Colonic mucosa (tissue), 4 donors: ENCODE measurements at regions not wholly inside any gene's neighbourhood (a gene's known extent, or its start where the extent isn't known, plus 50 kb on each side); places are given as distances from the start of the nearest gene placed in this dataset.

ENCODE experiments used
- DNase-seq: peaks from one replicate; pipeline ENCODE4 v3.0.0-alpha.2; 2020
- H3K27ac ChIP-seq: fragments of 200-600 bp; one replicate; pipeline ENCODE4 v1.8.0; 2021
- H3K27me3 ChIP-seq: fragments of 200-600 bp; one replicate; pipeline ENCODE4 v1.8.0; 2021
- H3K36me3 ChIP-seq: fragments of 200-600 bp; one replicate; pipeline ENCODE4 v1.8.0; 2021
- H3K4me1 ChIP-seq: fragments of 200-600 bp; one replicate; pipeline ENCODE4 v1.8.0; 2021; ENCODE audit warnings: mild to moderate bottlenecking
- H3K4me3 ChIP-seq: fragments of 200-600 bp; one replicate; pipeline ENCODE4 v1.8.0; 2021
- H3K9ac ChIP-seq, 2 donors: one replicate each; pipeline ENCODE4 v1.7.0; 2013; ENCODE audit warnings: control low read depth in 2 of 2, low read depth in 2 of 2, low read length in 2 of 2
- H3K9me3 ChIP-seq: fragments of 200-600 bp; one replicate; pipeline ENCODE4 v1.8.0; 2021
- intact Hi-C: fragments of 100-400 bp; cut with DNase I; formaldehyde crosslinking; loops from one replicate; pipeline ENCODE4 v1.14.1; 2022
- TF ChIP-seq, protein P1 (sequence below): fragments of 200-600 bp; IDR thresholded peaks from one replicate; pipeline ENCODE4 v1.8.0; 2022; ENCODE audit warnings: antibody characterized with exemption, mild to moderate bottlenecking
- donor health status: healthy.
- donor health status: DM: no; HTN: no; CAD: no.
- donor health status: DM: no; HTN: no; CAD: no.

DNA sequence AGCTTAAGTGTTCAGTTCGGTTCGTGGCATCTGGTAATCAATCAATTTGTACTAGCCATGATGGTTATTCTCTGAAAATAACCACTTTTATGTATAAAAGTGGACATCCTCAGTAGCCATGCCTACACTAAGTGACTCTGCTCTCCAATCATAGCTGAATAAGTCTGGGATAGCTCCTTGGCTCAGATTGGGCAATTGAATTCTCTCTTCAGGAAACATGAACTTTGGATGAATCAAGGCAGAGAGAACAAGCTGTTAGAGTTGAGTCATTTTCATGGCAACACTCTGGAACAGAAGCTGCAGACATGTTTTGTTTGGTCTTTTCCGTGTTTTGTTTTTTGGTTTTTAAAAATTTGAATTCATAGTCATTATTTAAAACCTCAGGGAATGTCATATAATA, 66.8 kb upstream of the TMEM164 start:
- intact Hi-C loops, result no loop called here
- Histone ChIP-seq H3K27me3 (peaks cover 6% of the 10 kb centered on the region), H3K27ac (no peak overlapping the region), H3K9me3 (no peaks in the 10 kb centered on the region), H3K4me1 (no peaks in the 10 kb centered on the region), H3K36me3 (no peaks in the 10 kb centered on the region), H3K9ac (no peak overlapping the region), H3K4me3 (no peak overlapping the region)
- TF ChIP-seq, protein P1, sequence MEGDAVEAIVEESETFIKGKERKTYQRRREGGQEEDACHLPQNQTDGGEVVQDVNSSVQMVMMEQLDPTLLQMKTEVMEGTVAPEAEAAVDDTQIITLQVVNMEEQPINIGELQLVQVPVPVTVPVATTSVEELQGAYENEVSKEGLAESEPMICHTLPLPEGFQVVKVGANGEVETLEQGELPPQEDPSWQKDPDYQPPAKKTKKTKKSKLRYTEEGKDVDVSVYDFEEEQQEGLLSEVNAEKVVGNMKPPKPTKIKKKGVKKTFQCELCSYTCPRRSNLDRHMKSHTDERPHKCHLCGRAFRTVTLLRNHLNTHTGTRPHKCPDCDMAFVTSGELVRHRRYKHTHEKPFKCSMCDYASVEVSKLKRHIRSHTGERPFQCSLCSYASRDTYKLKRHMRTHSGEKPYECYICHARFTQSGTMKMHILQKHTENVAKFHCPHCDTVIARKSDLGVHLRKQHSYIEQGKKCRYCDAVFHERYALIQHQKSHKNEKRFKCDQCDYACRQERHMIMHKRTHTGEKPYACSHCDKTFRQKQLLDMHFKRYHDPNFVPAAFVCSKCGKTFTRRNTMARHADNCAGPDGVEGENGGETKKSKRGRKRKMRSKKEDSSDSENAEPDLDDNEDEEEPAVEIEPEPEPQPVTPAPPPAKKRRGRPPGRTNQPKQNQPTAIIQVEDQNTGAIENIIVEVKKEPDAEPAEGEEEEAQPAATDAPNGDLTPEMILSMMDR, result no peak
- DNase-seq, result no peak

DNA sequence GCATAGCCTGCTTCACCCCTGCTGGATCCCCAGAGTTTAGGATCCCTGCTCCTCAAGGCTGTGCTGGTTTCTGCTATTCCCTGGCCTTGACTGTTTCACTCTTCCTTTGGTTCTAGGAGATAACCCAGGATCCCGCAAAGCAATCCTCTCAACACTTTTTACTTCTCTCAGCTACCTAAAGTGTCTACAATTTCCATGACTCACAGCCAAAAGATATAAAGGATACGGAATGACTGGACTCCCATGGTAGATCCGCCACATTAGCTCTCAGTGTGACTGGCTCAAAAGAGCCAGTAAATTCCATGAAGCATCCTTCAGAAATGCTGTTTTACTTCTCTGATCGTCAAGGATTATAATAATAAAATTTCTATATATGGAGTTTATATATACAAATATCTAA, 66.3 kb upstream of the TMEM164 start:
- intact Hi-C loops, result no loop called here
- Histone ChIP-seq H3K27me3 (peaks cover 6% of the 10 kb centered on the region), H3K4me3 (no peak overlapping the region), H3K9ac (no peak overlapping the region), H3K36me3 (no peaks in the 10 kb centered on the region), H3K4me1 (no peaks in the 10 kb centered on the region), H3K9me3 (no peaks in the 10 kb centered on the region), H3K27ac (no peak overlapping the region)
- no peak for DNase-seq
- TF ChIP-seq, protein P1, result no peak

DNA sequence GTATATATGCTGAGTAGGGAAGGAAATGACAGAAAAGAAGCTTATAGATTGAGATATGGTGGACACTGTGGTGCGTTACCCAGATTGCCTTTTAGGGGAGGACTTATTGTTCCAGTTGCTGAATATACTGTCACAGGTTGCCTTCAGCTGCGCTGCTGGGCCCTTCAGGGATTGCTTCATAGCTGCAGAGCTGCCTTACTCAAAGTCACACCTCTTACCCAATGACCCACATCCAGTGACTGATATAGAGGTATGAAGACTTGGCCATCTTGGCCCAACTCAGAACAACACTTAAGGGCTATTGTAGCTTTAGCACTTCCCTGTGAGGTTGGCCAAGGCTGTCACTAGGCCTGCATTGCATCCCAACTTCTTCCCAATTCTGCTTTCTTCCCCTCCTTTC, 63.4 kb upstream of the TMEM164 start:
- no peaks in the 10 kb centered on the region for H3K36me3 ChIP-seq
- no peak for DNase-seq

DNA sequence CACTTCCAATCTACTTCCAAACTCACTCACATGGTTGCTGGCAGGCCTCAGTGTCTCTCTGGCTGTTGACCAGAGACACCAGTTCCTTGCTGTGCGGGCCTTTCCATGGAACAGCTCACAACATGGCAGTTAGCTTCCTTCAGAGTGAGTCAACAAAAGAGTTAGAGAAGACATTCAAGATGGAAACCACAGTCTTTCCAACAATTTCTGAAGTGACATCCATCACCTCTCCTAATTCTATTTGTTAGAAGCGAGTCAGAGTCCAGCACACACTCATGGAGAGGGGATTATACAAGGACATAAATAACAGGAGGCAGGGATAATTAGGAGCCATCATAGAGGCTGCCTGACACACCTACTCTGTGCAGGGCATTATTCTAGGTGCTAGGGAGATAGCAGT, 62.5 kb upstream of the TMEM164 start:
- H3K9me3 ChIP-seq, result no peaks in the 10 kb centered on the region
- H3K4me3 ChIP-seq, result no peak overlapping the region
- no peaks in the 10 kb centered on the region for H3K4me1 ChIP-seq
- H3K27me3 ChIP-seq, result peaks cover 6% of the 10 kb centered on the region
- DNase-seq, result no peak
- H3K27ac ChIP-seq, result no peak overlapping the region
- no peaks in the 10 kb centered on the region for H3K36me3 ChIP-seq
- TF ChIP-seq, protein P1, result no peak
- intact Hi-C loops, result no loop called here
- no peak overlapping the region for H3K9ac ChIP-seq

More for the DNA sequence above, 63.4 kb upstream of the TMEM164 start:
- Histone ChIP-seq H3K27ac (no peak overlapping the region), H3K4me3 (no peak overlapping the region), H3K9ac (no peak overlapping the region), H3K27me3 (peaks cover 6% of the 10 kb centered on the region), H3K9me3 (no peaks in the 10 kb centered on the region), H3K4me1 (no peaks in the 10 kb centered on the region)
- TF ChIP-seq, protein P1, result no peak
- intact Hi-C loops, result no loop called here

DNA sequence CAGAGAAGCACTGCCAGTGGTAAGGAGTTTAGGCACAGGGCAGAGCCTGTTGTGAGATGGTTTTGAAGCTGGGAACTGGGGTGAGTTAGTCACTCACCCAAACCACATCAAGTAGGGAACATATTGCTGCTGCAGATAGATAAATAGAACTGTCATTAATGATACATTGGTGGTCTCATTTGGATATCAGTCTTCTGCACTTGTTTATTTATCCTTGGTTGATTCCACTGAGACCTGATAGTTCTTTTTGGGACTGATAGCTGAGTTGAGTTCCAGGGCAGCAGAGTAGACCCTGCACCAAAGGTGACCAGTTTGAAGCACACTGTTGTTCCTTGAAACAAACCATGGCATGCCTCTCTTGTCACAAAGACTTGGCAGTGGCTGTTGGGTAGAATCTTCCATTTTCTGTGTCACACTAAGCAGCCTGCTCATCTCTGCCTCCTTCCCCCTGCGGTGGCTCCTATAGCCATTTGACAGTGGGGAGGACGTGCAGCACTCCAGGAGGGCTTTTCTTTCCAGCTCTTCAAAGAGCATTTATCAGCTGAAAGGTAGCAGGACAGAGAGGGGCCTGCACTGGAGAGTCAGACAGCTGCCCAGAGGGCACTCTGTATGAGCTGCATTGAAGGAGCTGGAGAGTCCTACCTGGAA, 59.7 kb upstream of the TMEM164 start:
- intact Hi-C loops, result no loop called here
- Histone ChIP-seq H3K9me3 (no peaks in the 10 kb centered on the region), H3K27ac (no peak overlapping the region), H3K27me3 (no peaks in the 10 kb centered on the region), H3K4me3 (no peak overlapping the region), H3K9ac (no peak overlapping the region), H3K4me1 (no peaks in the 10 kb centered on the region), H3K36me3 (no peaks in the 10 kb centered on the region)
- TF ChIP-seq, protein P1, result no peak
- no peak for DNase-seq
